GM20000 (cell line): ENCODE measurements at regions not wholly inside any gene's neighbourhood (a gene's known extent, or its start where the extent isn't known, plus 50 kb on each side); places are given as distances from the start of the nearest gene placed in this dataset.

ENCODE experiments used
- DNase-seq: peaks from one replicate; pipeline ENCODE4 v3.0.0; 2012; ENCODE audit warnings: low spot score
- CTCF ChIP-seq: IDR thresholded peaks from 2 replicates; pipeline ENCODE4 v1.5.1; 2012; ENCODE audit warnings: mild to moderate bottlenecking, control low read depth; ENCODE audit errors: extremely low read depth, missing control alignments

DNA sequence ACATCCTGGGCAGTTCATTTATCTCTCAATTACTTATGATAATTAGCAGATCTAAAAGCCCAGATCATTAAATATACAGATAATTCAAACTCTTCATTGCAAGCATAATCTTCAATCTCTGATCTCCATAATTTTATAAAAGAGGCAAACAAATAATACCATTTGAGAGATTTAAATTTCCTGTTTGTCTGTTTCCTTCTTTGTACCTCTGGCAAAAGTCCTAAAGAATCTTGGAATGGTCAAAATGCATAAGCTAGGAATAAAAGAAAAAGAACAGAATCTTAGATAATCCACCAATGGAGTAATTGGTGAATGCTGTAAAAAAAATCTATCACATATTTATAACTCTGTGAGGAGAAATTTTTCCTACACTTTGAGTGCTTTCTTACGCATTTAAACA lies 1080.9 kb upstream of the ZEB2 start:
- TF ChIP-seq CTCF, result no peak
- no peak for DNase-seq

GRCh38 chr2:145599756-145600155 lies 1079.8 kb upstream of the ZEB2 start:
- DNase-seq, result no peak
- no peak for TF ChIP-seq CTCF

- TF ChIP-seq CTCF, result no peak
- no peak for DNase-seq
These were observed 1078.5 kb upstream of the ZEB2 start for GRCh38 chr2:145598434-145598833.

DNA sequence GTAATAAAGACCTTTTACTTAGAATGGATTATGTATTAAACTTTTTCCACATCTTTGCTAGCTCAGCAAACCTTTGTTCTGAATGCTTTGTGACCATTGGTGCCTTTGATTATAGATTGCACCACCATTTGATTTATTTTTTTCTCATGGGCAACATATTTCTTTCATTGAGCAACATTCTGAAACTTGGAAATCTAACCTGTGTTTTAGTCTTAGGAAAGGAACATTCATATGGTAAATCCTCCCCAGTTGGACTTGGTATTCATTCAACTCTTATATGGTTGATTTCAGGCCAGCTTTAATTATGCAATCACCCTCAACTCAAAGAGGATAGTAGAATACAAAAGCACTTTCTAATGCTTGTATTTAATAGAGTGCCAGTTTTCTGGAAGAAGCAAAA lies 1077.9 kb upstream of the ZEB2 start:
- TF ChIP-seq CTCF, result no peak
- DNase-seq, result no peak

GRCh38 chr2:145597006-145597405 lies 1077.1 kb upstream of the ZEB2 start:
- DNase-seq, result no peak
- no peak for TF ChIP-seq CTCF

DNA sequence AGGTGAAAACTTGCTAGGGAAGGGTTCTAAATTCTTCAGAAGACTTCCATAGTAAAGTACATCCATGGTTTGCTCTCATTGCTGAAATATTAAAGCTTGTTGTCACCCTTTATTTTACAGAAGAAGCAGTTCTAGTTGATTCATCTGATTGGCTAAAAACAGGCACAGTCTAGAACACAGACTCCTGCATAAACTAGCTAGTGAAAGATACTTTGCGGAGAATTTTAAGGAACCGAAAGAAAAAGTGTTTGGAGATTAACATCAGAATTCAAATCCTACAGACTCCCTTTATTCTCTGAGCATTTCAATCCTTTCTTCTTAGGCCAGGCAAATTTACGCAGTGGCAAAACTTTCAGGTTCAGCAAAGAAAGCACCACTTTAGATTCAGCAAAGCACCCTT lies 1076.5 kb upstream of the ZEB2 start:
- DNase-seq, result no peak
- no peak for TF ChIP-seq CTCF

GRCh38 chr2:145595296-145595695 lies 1075.4 kb upstream of the ZEB2 start:
- DNase-seq, result no peak
- no peak for TF ChIP-seq CTCF
